Stimulated activated CD4-positive, alpha-beta T cell treated with anti-CD3 and anti-CD28 coated beads, Interleukin-4, amount 100 ng/mL, for 1 hour (primary cell): ENCODE measurements at regions not wholly inside any gene's neighbourhood (a gene's known extent, or its start where the extent isn't known, plus 50 kb on each side); places are given as distances from the start of the nearest gene placed in this dataset.

Experiments
- DNase-seq: peaks from one replicate; pipeline ENCODE4 v3.0.0-alpha.2; 2020

- no peak for DNase-seq
Observed at GRCh38 chr22:27407369-27407985, 394.1 kb downstream of the MN1 start.

GRCh38 chr22:27408068-27408467 lies 393.5 kb downstream of the MN1 start:
- no peak for DNase-seq

GRCh38 chr22:27409299-27409698 lies 392.3 kb downstream of the MN1 start:
- DNase-seq: no peak

GRCh38 chr22:27412866-27413445 lies 388.6 kb downstream of the MN1 start:
- DNase-seq: no peak

GRCh38 chr22:27413702-27414101 lies 387.9 kb downstream of the MN1 start:
- no peak for DNase-seq

GRCh38 chr22:27416511-27417420 lies 384.8 kb downstream of the MN1 start:
- DNase-seq: no peak

GRCh38 chr22:27417421-27417814 lies 384.1 kb downstream of the MN1 start:
- DNase-seq: no peak

- DNase-seq: no peak
Observed at GRCh38 chr22:27418261-27418660, 383.3 kb downstream of the MN1 start.

GRCh38 chr22:27419473-27419872 lies 382.1 kb downstream of the MN1 start:
- DNase-seq: no peak

- DNase-seq: no peak
Observed at GRCh38 chr22:27420195-27420816, 381.2 kb downstream of the MN1 start.

- DNase-seq: no peak
Observed at GRCh38 chr22:27420817-27421361, 380.7 kb downstream of the MN1 start.

- no peak for DNase-seq
Observed at GRCh38 chr22:27422442-27422841, 379.1 kb downstream of the MN1 start.

GRCh38 chr22:27424319-27424718 lies 377.2 kb downstream of the MN1 start:
- DNase-seq: no peak

GRCh38 chr22:27429476-27429875 lies 372.1 kb downstream of the MN1 start:
- no peak for DNase-seq

GRCh38 chr22:27431081-27431480 lies 370.5 kb downstream of the MN1 start:
- DNase-seq: no peak

GRCh38 chr22:27431896-27432295 lies 369.7 kb downstream of the MN1 start:
- DNase-seq: no peak

- DNase-seq: no peak
Observed at GRCh38 chr22:27433099-27433498, 368.5 kb downstream of the MN1 start.

GRCh38 chr22:27433585-27434190 lies 367.9 kb downstream of the MN1 start:
- DNase-seq: no peak

GRCh38 chr22:27434898-27435297 lies 366.7 kb downstream of the MN1 start:
- no peak for DNase-seq

GRCh38 chr22:27435844-27436576 lies 365.5 kb downstream of the MN1 start:
- no peak for DNase-seq

- DNase-seq: no peak
Observed at GRCh38 chr22:27436591-27436990, 365.0 kb downstream of the MN1 start.

- DNase-seq: no peak
Observed at GRCh38 chr22:27437570-27437969, 364.0 kb downstream of the MN1 start.
